CD4-positive, alpha-beta T cell (primary cell): ENCODE measurements at regions not wholly inside any gene's neighbourhood (a gene's known extent, or its start where the extent isn't known, plus 50 kb on each side); places are given as distances from the start of the nearest gene placed in this dataset.
"Not testable (repeated sequence)": the region's sequence is repeated elsewhere in the genome, so short reads cannot be mapped to it uniquely, and the experiment has no call there.

Experiments used
- ATAC-seq: fragments of 200-7000 bp; cut with Tn5 transposase; one replicate; pipeline ENCODE4 v1.10.0; 2022; ENCODE audit warnings: mild to moderate bottlenecking; ENCODE audit not compliant: poor library complexity
- CTCF ChIA-PET: fragments of 350-600 bp; sonication (Branson Sonifier 250); formaldehyde crosslinking; loops from one replicate; lab custom pipeline; 2021; ENCODE audit warnings: antibody characterized with exemption, inconsistent platforms; lab: Charles Lee
- POLR2A ChIA-PET: fragments of 350-600 bp; sonication (Branson Sonifier 250); formaldehyde crosslinking; loops from one replicate; lab custom pipeline; 2021; ENCODE audit warnings: antibody characterized with exemption, inconsistent platforms; lab: Charles Lee
- DNase-seq, 14 experiments: peaks; one replicate each; pipeline ENCODE4 v3.0.0-alpha.2; 2013 to 2020; ENCODE audit warnings: mixed read lengths in 2 of 14
- H3K27ac ChIP-seq, 2 donors: one replicate each; pipeline versions ENCODE4 v1.5.1 to v1.7.0; 2013; ENCODE audit warnings: low read length in 2 of 2, low read depth in 1 of 2, mild to moderate bottlenecking in 1 of 2
- H3K27me3 ChIP-seq, 2 experiments: 1 replicate in 1 of 2; 2 replicates in 1 of 2; pipeline versions ENCODE4 v1.6.1 to v1.7.0; 2013; ENCODE audit warnings: low read length in 2 of 2, control low read depth in 1 of 2, mild to moderate bottlenecking in 1 of 2, moderate library complexity in 1 of 2; ENCODE audit not compliant: insufficient read depth in 2 of 2, control insufficient read depth in 1 of 2
- H3K36me3 ChIP-seq: one replicate; pipeline ENCODE4 v1.6.1; 2013; ENCODE audit warnings: low read length, control low read depth; ENCODE audit not compliant: insufficient read depth
- H3K4me1 ChIP-seq: one replicate; pipeline ENCODE4 v1.6.1; 2013; ENCODE audit warnings: low read length, control low read depth; ENCODE audit not compliant: insufficient read depth
- H3K4me3 ChIP-seq: one replicate; pipeline ENCODE4 v1.5.1; 2013; ENCODE audit warnings: mild to moderate bottlenecking, low read length, moderate library complexity
- H3K9me3 ChIP-seq, 2 experiments: 1 replicate in 1 of 2; 2 replicates in 1 of 2; pipeline versions ENCODE4 v1.6.1 to v1.7.0; 2013; ENCODE audit warnings: low read length in 2 of 2, mild to moderate bottlenecking in 2 of 2, control low read depth in 1 of 2, moderate library complexity in 1 of 2; ENCODE audit not compliant: control insufficient read depth in 1 of 2, insufficient read depth in 1 of 2
- H3K27ac Mint-ChIP-seq: one replicate; pipeline ENCODE4 v1.8.0; 2020; ENCODE audit warnings: mixed read lengths
- H3K27me3 Mint-ChIP-seq: one replicate; pipeline ENCODE4 v1.8.0; 2021; ENCODE audit warnings: mixed read lengths
- H3K36me3 Mint-ChIP-seq: one replicate; pipeline ENCODE4 v1.8.0; 2021; ENCODE audit warnings: low read depth, mixed read lengths
- H3K4me1 Mint-ChIP-seq: one replicate; pipeline ENCODE4 v1.8.0; 2021; ENCODE audit warnings: low read depth, mixed read lengths
- H3K4me3 Mint-ChIP-seq: one replicate; pipeline ENCODE4 v1.8.0; 2020; ENCODE audit warnings: mild to moderate bottlenecking, mixed read lengths
- H3K9me3 Mint-ChIP-seq: one replicate; pipeline ENCODE4 v1.8.0; 2020; ENCODE audit warnings: mixed read lengths
- CTCF ChIP-seq: fragments of 200-600 bp; IDR thresholded peaks from one replicate; pipeline ENCODE4 v1.8.0; 2022; ENCODE audit warnings: antibody characterized with exemption, mild to moderate bottlenecking
- intact Hi-C, 2 experiments: fragments of 100-400 bp; cut with DNase I in 1 of 2; cut with micrococcal nuclease in 1 of 2; formaldehyde crosslinking; loops; one replicate each; pipeline versions ENCODE4 v1.15.1 to v1.9.0; 2023 to 2025; cut with DNase I, micrococcal nuclease

GRCh38 chr13:103466761-103467160, 400.5 kb upstream of the SLC10A2 start:
- H3K4me1 ChIP-seq = no peaks in the 10 kb centered on the region
- ChIA-PET POLR2A (no interaction called here), CTCF (no interaction called here)
- H3K9me3 ChIP-seq = peaks cover 0 to 14% of the 10 kb centered on the region in 2 experiments
- intact Hi-C loops = no loop called here
- no peak for TF ChIP-seq CTCF
- H3K36me3 ChIP-seq = no peaks in the 10 kb centered on the region
- Mint-ChIP-seq H3K4me3 (no peak overlapping the region), H3K36me3 (no peaks in the 10 kb centered on the region), H3K27me3 (no peaks in the 10 kb centered on the region), H3K9me3 (peaks cover 3% of the 10 kb centered on the region), H3K4me1 (no peaks in the 10 kb centered on the region), H3K27ac (no peak overlapping the region)
- DNase-seq (no peak), ATAC-seq (no peak)
- no peak overlapping the region for H3K4me3 ChIP-seq
- no peaks in the 10 kb centered on the region for H3K27me3 ChIP-seq
- H3K27ac ChIP-seq = no peak overlapping the region

- H3K27ac ChIP-seq, POLR2A ChIA-PET: not testable (repeated sequence)
Observed at GRCh38 chr13:103460246-103460645, 394.0 kb upstream of the SLC10A2 start.

GRCh38 chr13:103457050-103457449, 390.8 kb upstream of the SLC10A2 start:
- ATAC-seq, H3K36me3 ChIP-seq, H3K36me3 Mint-ChIP-seq, H3K4me1 Mint-ChIP-seq, DNase-seq, POLR2A ChIA-PET, H3K27ac Mint-ChIP-seq, CTCF ChIA-PET, H3K9me3 Mint-ChIP-seq, H3K4me1 ChIP-seq, H3K9me3 ChIP-seq, intact Hi-C loops, H3K4me3 ChIP-seq, H3K27me3 Mint-ChIP-seq, H3K4me3 Mint-ChIP-seq, H3K27ac ChIP-seq, H3K27me3 ChIP-seq: not testable (repeated sequence)

More at GRCh38 chr13:103460246-103460645, 394.0 kb upstream of the SLC10A2 start:
- H3K4me3 ChIP-seq, intact Hi-C loops, H3K4me3 Mint-ChIP-seq, H3K27me3 Mint-ChIP-seq, H3K36me3 ChIP-seq, H3K4me1 Mint-ChIP-seq, H3K27ac Mint-ChIP-seq, ATAC-seq, H3K36me3 Mint-ChIP-seq, CTCF ChIA-PET, DNase-seq, H3K27me3 ChIP-seq, H3K4me1 ChIP-seq: not testable (repeated sequence)
- H3K9me3 Mint-ChIP-seq = peaks cover 12% of the 10 kb centered on the region
- peaks cover 0 to 13% of the 10 kb centered on the region in 2 experiments for H3K9me3 ChIP-seq

GRCh38 chr13:103451656-103452055, 385.4 kb upstream of the SLC10A2 start:
- Mint-ChIP-seq H3K36me3 (no peaks in the 10 kb centered on the region), H3K9me3 (no peaks in the 10 kb centered on the region), H3K27me3 (no peaks in the 10 kb centered on the region), H3K27ac (no peak overlapping the region), H3K4me3 (no peak overlapping the region), H3K4me1 (no peaks in the 10 kb centered on the region)
- Histone ChIP-seq H3K9me3 (peaks cover 0 to 3% of the 10 kb centered on the region in 2 experiments), H3K27ac (no peak overlapping the region), H3K4me1 (no peaks in the 10 kb centered on the region), H3K4me3 (no peak overlapping the region), H3K27me3 (no peaks in the 10 kb centered on the region), H3K36me3 (no peaks in the 10 kb centered on the region)
- POLR2A ChIA-PET = no interaction called here
- ATAC-seq = no peak
- intact Hi-C loops = no loop called here
- DNase-seq = no peak
- TF ChIP-seq CTCF = no peak
- CTCF ChIA-PET = no interaction called here
